HG03039 (cell line): ENCODE measurements at regions not wholly inside any gene's neighbourhood (a gene's known extent, or its start where the extent isn't known, plus 50 kb on each side); places are given as distances from the start of the nearest gene placed in this dataset.
A peak's percentile ranks its signal among the peaks of the same experiment; 100 is the strongest.
"Not testable (repeated sequence)": the region's sequence is repeated elsewhere in the genome, so short reads cannot be mapped to it uniquely, and the experiment has no call there.

Experiments
- ATAC-seq: cut with Tn5 transposase; IDR thresholded peaks from one replicate; pipeline ENCODE4 v1.9.1; 2021; ENCODE audit warnings: mild to moderate bottlenecking, moderate library complexity; ENCODE audit not compliant: unreplicated experiment

DNA sequence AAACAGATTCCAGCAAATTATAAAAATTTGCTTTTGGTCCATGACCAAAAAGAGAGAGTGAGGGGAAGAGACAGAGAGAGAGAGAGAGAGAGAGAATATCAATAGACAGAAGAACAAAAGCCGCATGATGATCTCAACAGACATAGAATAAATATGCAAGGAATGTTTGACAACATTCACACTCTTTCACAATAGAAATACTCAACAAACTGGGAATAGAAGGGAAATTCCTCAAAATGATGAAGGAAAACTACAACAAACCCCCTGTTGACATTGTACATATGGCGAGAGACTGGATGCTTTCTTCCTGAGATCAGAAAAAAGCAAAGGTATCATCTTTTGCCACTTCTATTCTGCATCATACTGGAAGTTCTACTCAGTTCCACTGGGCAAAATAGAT, 309.7 kb downstream of the RAD51AP2 start:
- no peak for ATAC-seq

DNA sequence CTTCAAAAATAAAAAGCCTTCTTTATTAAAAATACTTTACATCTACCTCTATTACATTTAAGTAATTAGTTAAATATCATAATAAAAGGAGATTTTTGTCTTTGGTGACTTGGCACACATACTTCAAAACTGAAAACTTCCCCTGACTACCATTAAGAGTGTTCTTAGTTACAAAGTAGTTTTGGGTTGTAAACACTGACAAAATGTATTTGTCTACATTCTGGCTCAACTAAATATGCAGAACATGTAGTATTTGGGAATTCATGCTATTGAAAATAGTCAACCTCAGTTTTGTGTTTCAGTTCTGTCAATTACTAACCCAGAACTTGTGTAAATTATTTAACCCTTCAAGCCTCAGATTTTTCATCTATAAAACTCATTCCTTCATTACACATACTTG, 311.5 kb downstream of the RAD51AP2 start:
- ATAC-seq, result no peak

DNA sequence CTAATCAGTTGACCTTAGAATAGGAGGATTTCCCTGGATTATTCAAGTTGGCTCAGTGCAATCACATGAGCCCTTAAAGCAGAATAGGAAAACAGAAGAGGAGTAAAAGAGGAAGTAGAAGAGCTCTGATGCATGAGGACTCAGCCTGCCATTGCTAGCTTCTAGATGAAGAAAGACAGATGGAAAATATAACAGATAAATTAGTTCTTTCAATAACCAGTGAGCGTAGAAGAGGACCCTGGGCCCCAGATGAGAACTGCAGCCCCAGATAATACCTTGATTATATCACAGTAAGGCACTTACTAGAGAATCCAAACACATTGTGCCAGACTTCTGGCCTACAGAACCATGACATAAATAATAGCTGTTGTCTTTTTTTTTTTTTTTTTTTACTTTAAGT, 314.0 kb downstream of the RAD51AP2 start:
- ATAC-seq, result not testable (repeated sequence)

DNA sequence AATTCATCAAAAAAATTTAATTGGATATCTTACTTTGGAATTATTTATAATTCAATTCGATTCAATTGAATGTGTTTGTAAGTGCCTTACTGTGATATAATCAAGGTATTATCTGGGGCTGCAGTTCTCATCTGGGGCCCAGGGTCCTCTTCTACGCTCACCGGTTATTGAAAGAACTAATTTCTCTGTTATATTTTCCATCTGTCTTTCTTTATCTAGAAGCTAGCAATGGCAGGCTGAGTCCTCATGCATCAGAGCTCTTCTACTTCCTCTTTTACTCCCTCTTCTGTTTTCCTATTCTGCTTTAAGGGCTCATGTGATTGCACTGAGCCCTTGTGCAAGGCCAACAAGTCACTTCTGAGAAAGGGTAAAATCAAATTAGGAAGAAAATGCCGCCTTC, 315.6 kb downstream of the RAD51AP2 start:
- peak; percentile 89 for ATAC-seq

DNA sequence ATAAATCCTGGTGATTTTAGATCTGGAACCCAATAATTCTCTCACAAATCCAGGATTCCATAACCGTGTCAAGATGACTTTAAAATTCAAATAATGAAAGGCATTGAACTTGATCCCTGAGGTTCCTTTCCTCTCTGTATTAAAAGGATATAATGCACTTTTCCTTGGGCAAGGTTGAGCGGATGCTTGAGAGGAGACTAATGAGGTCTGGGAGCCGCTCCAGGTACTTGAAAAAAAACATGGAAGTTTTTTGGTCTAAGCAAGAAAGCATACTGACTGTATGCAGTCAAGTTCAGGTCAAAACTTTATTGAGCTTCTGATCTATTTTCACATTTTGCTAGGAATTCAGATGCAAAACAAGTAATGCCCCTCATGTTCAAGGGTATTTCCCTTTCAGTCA, 318.5 kb downstream of the RAD51AP2 start:
- no peak for ATAC-seq

DNA sequence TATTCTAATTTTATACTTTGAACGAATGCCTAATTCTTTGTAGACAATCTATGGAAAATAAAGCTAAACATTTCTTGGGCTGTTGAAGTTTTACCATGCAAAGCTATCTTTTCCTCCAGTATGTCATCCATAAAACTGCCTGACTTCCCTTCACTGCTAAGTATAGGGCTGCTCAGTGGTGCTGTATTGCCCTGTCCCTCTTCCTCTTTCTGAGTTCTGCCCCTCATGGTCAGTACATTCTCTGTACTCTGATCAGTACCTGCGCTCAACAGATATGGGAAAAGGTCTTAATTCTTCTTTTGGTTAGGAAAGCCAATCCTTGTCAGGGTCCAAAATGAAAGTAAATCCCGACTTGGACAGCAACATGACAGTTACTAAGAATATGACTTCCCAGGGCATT, 321.9 kb downstream of the RAD51AP2 start:
- no peak for ATAC-seq

DNA sequence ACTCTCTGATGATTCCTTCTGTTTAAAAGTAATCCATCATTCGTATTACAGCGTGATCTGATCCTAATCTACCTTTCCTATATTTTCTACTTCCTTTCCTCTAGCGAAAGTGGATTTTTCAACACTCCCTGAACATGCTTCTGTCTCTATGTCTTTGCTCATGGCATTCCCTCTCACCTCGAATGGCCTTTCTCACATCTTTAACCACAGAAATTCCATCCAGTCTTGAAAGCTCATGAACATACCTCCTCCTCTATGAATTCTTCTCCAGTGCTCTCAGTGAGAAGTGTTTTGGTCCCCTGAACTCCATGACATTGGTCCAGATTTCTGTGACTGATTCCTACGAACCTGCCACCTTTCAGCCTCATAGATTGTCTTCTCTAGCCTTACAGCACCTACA, 323.2 kb downstream of the RAD51AP2 start:
- ATAC-seq, result no peak

DNA sequence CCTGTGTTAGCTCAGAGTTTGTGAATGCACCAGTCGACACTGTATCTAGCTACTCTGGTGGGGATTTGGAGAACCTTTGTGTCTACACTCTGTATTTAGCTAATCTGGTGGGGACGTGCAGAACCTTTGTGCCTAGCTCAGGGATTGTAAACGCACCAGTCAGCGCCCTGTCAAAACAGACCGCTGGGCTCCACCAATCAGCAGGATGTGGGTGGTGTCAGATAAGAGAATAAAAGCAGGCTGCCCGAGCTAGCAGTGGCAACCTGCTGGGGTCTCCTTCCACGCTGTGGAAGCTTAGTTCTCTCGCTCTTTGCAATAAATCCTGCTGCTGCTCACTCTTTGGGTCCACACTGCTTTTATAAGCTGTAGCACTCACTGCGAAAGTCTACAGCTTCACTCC, 324.2 kb downstream of the RAD51AP2 start:
- ATAC-seq, result no peak

DNA sequence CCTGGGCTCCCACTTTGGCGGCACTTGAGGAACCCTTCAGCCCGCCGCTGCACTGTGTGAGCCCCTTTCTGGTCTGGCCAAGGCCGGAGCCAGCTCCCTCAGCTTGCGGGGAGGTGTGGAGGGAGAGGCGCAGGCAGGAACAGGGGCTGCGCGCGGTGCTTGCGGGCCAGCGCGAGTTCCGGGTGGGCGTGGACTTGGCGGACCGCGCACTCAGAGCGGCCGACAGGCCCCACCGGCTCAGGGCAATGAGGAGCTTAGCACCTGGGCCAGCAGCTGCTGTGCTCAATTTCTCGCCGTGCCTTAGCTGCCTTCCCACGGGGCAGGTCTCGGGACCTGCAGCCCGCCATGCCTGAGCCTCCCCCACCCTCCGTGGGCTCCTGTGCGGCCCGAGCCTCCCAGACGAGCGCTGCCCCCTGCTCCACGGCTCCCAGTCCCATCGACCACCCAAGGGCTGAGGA, 324.8 kb downstream of the RAD51AP2 start:
- ATAC-seq, result not testable (repeated sequence)

DNA sequence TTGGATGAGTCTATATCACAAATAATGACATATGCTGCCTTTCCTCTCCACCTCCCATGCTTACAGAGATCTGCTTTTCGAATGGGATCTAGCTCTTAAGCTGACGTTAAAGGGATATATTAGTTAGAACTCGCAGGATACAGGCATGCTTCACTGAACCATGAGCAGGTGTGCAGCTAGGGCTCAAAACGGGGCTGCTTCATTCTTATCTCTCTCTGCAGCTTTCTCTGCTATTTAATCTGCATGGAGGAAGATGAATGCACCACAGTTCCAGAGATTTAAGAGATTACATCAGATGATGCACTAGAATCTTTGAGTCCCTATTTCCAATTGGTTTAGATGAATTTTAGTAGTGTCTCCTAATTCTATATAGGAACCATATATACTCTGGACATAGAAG, 327.0 kb downstream of the RAD51AP2 start:
- no peak for ATAC-seq

DNA sequence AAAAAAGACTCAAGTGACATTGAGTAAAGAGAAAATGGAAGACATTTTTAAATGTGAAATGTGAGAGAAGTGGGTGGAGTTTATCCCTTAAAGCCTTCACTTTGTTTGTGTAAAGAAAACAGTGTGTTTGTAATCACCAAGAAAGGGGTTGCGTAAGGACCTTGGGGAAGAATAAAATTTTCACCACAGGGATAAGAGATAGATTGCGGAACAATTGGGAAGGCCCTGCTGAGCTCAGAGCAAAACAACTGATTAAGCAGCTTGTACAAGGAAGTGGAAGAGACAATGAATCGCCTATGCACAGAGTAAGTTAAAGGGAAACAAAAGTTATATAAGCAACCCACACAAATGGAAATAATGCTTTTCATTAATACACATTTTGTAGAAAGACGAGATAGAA, 327.7 kb downstream of the RAD51AP2 start:
- no peak for ATAC-seq

DNA sequence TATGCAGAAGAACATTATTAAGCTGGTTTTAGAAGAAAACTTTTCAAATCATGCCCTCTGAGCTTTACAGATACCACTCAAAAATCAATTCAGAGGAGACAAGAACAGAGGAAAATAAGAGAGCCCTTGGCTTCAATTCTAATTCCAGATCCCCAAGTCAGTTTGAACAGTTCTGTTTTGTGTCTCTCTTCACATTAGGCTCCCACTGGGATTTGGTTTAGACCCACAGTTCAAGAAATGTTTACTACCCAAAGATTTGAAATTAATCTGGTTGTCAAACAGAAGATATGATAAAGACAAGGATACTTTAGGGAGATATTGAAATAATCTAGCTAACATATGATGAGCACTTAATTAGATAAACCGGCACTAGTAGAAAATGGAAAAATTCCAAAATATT, 329.5 kb downstream of the RAD51AP2 start:
- ATAC-seq, result no peak

DNA sequence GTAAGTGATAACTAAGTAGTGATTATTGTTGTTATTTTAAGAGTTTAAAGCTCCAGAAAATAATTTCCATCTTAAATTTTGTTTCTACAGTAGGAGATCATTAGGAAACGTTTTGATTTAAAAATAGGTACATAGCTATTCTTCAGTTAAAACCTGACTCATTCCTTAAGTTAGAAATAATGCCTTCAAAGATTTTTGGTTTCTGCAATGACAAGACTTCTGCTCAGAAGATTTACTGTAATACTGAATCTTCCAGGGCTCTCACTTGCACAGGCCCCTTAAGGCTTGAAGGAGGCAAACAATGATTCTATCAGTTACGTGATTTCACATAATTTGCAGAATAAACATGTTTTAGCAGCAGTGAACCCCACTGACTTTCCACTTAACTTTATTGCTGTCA, 333.7 kb downstream of the RAD51AP2 start:
- ATAC-seq, result no peak

DNA sequence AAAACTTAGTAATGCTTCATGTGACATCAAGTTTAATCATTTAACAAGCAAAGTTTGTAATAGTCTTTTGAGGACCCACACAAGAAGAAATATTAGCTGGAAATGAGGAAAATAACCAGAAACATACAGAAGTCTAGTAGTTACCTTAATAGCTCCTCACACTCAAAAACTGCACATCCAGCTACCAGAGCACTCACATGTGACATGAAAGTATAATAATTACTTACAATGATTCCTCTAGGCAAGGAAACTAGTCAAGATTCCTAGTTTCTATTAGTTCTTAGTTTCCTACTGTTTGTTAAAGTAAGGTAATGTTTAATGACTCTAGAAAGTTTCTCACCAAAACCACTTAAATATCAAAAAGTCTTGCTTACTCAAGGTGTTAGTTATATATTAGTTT, 335.8 kb downstream of the RAD51AP2 start:
- ATAC-seq, result no peak

DNA sequence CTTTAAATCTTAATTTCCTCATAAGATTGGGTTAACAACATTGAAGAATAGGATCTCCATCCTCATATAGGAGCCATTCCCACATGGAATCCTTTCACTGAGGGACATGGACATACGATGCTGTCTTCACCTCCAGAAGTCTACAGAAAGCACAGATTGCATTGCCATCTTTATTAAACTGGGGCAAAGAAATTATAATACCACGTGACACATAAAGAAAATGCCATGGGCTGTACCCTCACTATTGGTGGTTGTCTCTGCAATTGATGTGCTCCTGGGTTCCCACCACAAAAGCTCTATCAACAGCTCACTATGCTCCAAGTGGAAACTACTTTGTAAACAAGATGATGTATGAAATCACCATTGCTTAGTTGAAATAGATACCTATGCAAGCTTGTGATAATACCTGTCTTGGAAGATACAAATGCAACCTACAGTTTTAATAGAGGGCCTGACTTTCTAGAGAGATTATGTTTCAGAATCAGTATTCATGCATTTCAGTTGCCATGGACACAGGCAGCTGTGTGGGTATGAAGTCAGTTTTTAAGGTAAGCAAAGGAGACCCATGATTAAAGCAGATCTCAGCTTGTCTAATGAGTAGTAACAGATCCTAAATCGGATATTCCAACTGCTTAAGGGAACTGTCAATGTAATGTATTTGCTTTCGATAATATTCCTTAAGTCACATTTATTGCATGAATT, 337.0 kb downstream of the RAD51AP2 start:
- ATAC-seq, result no peak

DNA sequence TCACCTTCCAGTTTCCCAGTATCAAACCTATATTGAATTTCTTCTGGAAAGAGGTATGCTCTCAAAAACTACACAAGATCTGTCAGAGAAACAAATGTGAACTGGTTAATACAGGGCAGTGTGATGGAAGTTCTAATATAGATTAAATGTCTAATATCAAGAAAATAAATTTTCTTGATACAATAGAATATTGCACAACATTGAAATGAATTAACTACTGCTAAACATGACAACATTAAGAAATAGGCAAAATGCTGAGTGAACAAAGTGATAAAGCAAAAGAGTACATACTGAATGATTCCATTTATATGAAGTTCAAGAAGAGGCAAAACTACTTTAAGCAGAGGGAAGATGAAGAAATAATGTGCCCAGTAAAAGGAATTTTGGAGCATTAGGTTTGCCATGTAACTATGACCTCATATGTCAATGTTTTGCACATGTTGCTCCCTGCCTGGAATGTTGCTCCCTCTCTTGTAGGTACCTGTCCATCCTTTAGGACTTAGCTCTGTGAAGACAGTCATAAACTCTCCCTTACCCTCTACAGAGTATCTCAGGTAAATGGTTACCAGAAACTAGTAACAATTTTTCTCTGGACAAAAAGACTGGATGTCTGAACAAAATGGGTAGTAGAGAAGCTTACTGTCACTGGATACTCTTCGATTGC, 339.0 kb downstream of the RAD51AP2 start:
- ATAC-seq, result no peak

DNA sequence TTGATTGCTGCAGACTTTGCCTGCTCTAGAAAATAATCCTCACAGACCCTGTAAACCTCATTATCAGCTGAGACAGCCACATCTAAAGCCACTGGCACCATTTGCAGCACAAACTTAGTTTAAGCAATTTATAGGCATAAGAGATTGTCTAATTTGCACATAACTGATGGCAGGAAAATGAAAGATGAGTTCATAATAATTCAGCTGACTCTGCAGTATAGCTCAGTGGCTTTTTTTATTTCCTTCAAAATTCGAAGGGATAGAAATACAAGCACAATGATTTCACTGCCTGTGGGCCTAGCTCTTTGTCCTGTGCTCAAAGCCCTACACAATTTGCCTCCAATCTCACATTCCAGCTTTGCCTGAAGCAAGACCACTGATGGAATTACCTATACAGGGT, 341.2 kb downstream of the RAD51AP2 start:
- no peak for ATAC-seq

DNA sequence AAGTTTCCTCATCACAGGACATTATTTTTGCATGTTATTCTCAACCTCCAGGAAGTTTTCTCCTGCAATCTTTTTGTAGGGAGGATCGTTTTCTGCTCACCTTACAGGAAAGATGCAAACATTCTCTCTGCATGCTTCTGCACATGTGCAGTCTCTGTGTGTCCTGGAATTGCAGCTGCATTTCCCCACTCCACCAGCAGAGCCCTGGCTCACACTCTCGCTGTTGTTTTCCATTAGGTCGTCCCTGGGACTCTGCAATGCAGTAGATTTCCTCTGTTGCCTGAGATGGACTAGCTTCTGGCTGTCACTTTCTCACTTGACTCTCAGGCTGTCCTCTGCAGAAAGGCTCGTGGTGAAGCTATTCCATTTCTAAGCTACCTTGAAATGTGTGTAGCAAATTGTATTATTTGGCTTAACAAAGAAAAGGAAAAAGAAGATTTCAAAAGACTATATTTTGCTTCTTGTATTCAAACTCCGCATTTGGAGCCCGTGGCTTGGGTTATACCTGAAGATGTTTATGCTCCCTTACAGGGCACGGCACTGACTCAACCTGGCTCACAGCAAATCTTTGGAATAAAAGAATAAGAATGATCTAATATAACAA, 346.7 kb downstream of the RAD51AP2 start:
- peak; percentile 92 for ATAC-seq

DNA sequence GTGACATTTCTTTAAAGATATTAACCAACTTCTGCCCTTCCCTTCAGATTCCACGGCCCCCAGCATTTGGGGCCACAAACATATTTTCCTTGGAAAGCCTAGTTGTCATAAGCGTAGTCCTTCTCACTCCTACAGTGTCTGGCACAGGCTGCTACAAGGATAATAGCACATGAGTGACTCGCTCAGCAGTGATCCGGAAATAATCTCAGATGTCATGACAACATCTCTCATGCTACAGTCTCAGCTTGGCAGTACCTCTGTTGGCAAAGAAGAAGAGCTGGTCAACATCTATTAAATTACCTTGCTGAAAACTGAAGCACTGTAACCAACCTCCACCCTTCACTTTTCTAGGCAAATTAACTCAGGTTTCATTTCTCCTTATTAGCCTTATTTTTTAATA, 351.7 kb downstream of the RAD51AP2 start:
- no peak for ATAC-seq

DNA sequence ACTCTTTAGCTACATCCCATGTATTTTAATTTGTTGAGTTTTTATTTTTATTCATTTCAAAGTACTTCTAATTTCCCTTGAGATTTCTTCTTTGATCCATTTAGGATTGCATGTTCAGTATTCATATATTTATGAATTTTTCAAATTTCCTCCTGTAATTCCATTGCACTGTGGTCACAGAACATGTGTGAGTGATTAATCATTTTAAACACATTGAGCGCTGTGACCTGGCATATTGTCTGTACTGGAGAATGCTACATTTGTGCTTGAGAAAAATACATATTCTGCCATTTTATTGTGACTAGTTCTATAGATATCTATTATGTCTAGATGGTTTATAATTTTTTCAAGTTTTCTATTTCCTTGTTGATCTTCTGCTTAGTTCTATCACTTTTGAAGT, 353.7 kb downstream of the RAD51AP2 start:
- ATAC-seq, result no peak

DNA sequence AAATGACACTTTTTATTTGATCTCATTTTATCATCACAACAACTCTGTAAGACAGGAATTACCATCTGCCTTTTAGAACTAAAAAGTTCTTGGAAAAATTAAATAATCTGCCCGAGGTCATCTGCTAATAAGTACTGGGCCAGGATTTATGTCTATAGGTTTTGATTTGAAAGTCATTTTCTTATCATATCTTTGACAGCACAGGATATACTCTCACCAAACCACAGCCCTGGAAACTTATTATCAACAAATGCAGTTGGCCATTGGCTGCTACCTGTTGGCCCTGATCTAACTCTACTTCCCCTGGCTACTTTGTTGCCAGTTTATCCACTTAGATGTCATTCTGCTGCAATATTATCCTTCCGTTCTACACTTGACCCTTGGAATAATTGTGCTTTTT, 354.6 kb downstream of the RAD51AP2 start:
- no peak for ATAC-seq

DNA sequence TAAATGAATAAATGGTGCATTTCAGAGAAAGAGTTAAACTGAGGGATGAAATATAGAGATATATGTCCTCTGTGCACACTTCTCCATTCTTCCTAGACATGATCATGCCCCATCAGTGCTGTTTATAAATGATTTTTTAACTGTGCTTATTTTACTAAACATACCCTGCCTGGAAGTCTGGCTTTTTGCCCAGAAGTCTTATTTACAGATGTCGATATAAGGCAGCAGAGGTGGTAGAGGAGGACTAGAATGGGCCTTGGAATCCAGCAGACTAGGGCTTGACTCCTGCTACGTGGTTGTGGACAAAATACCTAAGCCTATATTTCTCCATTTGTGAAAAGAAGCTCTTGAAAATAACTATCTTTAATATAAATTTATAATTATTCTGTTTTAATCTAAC, 355.5 kb downstream of the RAD51AP2 start:
- ATAC-seq, result no peak
